ENCODE measurements at regions not wholly inside any gene's neighbourhood (a gene's known extent, or its start where the extent isn't known, plus 50 kb on each side); places are given as distances from the start of the nearest gene placed in this dataset.
A peak's percentile ranks its signal among the peaks of the same experiment; 100 is the strongest.
"Not testable (repeated sequence)": the region's sequence is repeated elsewhere in the genome, so short reads cannot be mapped to it uniquely, and the experiment has no call there.

GRCh38 chr6:72534236-72534635 is 87.6 kb upstream of the KCNQ5 start:
- no peak for DNase-seq

DNA sequence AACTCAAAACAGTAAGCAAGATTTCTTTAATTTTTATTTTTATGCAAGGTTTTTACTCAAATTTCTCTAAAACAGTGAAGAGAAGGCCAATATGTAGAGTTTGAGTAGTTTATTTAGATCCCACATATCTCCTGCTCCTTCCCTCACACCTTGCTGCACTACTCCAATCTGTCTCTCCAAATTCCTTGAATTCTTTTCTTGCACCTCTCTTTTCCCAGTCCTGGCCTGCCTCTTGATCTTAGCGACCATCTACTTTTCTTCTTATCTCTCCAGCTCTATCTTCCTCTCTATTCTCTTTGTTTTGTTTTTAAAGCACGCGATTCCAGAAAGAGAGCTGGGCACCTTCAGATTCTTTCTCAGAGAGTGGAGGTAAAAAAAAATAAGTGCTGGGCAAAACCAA is 86.7 kb upstream of the KCNQ5 start:
- DNase-seq, result no peak

GRCh38 chr6:72547020-72547419 is 74.8 kb upstream of the KCNQ5 start:
- no peak for DNase-seq

- no peak for DNase-seq
Measured at GRCh38 chr6:72551470-72551869, 70.4 kb upstream of the KCNQ5 start.

GRCh38 chr6:72552938-72553337 is 68.9 kb upstream of the KCNQ5 start:
- DNase-seq, result no peak

DNA sequence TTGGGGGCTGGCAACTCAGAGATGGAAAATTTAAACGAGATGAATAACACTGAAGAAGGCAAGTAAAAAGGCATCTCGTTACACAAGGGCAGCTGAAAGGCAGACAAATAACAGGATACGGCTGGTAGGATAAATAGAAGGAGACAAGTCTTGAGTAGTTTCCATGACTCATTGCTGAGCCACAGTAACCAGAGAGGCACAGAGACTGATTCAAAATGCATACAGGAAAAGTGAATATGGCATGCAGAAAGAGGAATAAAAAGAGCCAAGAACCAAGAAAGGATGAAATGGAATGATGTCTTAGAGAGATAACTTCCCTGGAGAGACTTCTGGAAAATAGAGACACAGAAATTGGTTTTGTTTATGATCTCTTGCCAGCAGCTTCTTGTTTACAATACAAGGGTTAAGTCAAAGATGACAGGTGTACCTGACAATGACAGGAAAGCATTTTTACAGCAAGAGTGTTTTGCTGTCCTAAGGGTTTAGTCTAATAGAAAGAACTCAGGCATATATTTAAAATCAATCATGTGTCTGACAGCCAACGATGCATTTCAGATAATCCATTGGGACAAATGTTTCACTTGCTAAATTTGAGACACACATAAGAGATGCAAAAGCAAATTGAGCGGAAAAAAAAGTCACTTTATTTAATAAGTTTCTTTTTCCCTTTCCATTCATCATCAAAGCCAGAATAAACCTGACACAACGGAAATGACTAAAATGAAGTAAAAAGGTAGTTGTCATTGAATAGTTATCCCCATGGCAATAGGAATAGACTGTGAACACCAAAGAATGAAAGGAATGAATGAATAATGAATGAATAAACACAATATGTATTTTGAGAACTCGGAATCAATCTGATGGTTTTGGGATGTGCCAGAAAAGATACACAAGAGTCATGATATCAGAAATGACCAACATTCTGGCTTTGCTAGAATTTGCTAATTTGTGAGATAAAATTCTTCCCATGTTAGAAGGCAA is 68.0 kb upstream of the KCNQ5 start:
- peak; percentile 19 for DNase-seq

- no peak for DNase-seq
Measured at GRCh38 chr6:72554761-72555221, 67.1 kb upstream of the KCNQ5 start.

DNA sequence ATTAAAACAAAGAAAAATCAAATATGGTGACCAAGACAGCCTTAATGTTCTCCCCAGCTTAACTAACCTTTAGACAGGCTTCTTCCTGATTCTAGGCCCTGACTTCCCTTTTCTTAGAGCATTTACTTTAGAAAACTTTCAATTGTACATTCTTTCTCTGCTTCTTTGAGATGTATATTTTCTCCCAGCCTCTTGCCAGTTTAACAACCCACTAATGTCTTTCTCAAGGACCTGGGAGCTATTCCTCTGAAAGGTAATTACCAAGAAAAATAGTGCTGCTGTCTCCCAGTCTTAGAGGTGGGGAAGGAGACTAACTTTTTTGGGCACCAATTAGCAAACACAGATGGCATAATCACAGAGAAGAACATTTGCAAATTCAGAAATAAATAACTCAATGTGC is 62.8 kb upstream of the KCNQ5 start:
- no peak for DNase-seq

DNA sequence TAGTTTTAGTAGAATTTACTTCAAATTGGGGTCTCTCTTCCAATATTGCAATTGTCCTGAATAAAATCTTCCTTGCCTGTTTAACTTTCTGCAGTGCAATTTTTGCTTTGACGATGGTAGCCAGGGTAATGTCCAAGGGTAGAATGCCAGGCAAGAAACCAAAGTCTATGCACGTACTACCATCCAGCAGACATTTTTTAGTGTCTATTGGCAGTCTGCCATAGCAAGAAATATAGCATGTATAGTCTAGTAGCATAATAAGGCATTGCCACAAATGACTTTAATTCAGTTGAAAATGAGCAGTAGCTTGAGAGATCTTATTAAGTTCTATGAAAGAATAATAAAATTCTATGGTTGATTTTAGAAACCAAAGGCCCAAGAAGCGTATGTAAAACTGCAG is 62.3 kb upstream of the KCNQ5 start:
- DNase-seq, result no peak

DNA sequence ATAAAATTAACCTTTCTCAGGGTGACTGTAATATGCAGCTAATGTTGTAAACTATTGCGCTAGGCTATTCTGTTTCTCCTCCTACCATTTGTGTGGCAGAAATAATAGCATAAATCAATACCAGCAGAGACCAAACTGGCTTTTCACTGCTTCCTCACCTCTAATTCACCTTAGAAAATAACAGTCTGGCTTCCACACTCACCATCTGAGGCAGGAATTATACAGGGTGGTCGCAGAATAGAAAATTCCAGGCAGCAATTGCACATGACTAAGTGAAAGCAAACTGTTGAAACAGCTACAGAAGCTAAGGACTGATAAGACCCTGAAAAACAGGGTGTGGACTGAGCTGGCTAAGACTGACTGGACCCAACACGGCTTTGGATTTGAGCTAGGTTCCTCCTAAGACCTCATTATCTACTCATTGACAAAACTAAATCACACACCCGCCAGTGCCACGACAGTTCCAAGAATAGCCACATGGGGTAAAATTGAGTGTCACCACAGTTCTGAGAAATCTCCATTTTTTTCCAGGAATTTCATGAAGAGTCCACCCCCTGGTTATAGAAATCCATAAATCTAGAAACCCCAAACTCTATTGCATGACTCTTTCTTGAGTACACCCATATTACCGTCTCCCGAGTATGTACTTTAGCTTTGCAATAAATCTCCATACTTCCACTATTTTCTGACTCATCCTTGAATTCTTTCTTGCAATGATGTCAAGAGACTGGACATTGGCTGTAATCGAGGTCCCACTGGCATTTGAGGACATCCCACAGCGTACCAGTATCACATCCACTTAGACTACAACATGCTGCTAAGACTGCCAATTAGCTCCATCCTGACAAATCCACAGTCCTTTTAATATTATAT is 60.9 kb upstream of the KCNQ5 start:
- DNase-seq, result no peak

DNA sequence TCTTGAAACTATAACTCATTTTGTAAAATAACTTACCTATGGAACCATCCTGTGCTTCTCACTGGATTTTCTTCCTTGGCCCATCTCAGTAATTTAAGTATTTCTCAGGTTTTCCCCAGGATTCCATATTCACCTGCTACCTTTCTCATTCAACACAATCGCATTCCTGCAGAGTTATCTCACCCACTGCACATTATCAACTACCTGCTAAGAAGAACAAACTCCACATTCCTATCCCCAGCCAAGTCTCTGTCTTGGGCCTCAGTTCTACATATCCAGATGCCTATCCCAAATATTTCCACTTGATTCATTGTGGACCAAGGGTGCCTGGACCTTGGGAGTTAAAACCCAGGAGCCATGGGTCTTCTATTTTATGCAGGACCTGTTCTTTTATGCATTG is 60.2 kb upstream of the KCNQ5 start:
- no peak for DNase-seq

GRCh38 chr6:72564231-72564630 is 57.6 kb upstream of the KCNQ5 start:
- DNase-seq, result no peak

DNA sequence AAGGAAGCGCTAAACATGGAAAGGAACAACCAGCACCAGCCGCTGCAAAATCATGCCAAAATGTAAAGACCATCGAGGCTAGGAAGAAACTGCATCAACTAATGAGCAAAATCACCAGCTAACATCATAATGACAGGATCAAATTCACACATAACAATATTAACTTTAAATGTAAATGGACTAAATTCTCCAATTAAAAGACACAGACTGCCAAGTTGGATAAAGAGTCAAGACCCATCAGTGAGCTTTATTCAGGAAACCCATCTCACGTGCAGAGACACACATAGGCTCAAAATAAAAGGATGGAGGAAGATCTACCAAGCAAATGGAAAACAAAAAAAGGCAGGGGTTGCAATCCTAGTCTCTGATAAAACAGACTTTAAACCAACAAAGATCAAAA is 49.9 kb upstream of the KCNQ5 start:
- not testable (repeated sequence) for DNase-seq
